MM.1S (cell line): ENCODE measurements at regions not wholly inside any gene's neighbourhood (a gene's known extent, or its start where the extent isn't known, plus 50 kb on each side); places are given as distances from the start of the nearest gene placed in this dataset.

Experiments used
- CTCF ChIP-seq: fragments of 300-600 bp; sonication (generic); IDR thresholded peaks from 2 replicates; pipeline ENCODE4 v1.5.1; 2016; ENCODE audit warnings: antibody characterized with exemption, low read length, mixed read lengths
- EZH2 ChIP-seq: fragments of 300-600 bp; sonication (generic); optimal IDR thresholded peaks from 2 replicates; pipeline ENCODE3; 2017; ENCODE audit warnings: low read depth, mild to moderate bottlenecking, antibody characterized with exemption, low read length, mixed read lengths
- EZH2phosphoT487 ChIP-seq: fragments of 300-600 bp; sonication (generic); IDR thresholded peaks from 2 replicates; pipeline ENCODE4 v1.6.1; 2018; ENCODE audit warnings: antibody characterized with exemption, low read length

GRCh38 chr6:9799582-9799981, 615.3 kb downstream of the TFAP2A start:
- no peak for TF ChIP-seq EZH2
- TF ChIP-seq CTCF, result no peak
- no peak for TF ChIP-seq EZH2phosphoT487
